ENCODE measurements at regions not wholly inside any gene's neighbourhood (a gene's known extent, or its start where the extent isn't known, plus 50 kb on each side); places are given as distances from the start of the nearest gene placed in this dataset.

DNA sequence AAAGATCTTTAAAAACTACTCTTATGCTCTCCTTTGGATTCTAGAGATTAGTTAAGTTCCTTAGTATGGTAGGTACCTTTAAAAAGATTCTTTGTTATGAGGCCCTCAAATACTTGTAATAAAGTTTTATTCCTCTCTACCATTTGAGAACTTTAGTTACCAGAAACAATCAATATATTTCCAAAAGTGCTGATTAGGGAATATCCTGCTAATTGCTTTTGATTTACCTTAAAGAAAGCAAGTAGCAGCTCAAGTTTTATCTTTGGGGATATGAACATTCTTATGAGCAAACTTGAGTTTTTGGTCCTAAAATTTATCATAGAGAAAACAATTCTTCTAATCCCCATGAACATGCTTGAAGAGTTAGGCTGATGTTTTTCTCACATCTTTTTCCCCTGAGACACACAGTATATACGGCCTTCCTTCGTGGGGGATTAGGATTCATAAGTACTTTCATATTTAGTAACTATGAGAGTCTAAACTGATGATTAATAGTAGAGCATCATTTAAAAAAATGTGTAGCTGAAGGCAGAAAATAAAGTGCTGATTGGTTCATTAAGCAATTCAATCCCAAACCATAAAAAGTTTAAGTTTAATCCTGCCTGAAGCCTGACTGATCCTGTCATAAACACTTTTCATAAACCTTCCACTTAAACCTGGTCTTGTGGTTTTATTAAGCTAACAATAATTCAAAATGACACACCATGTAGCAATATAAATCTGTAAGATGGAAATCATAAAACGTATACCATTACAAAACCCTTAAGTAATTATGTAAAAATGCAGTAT is 380.5 kb upstream of the FBXO33 start:
- Histone ChIP-seq H3K9me2 (replicated peaks; ENCODE audit: low read length) (no peaks in the 10 kb centered on the region), H3F3A (ENCODE audit: low read length, unreplicated experiment) (no peaks in the 10 kb centered on the region), H4K20me1 (ENCODE audit: low read length) (no peaks in the 10 kb centered on the region), H3K9me3 (ENCODE audit: low read length) (no peaks in the 10 kb centered on the region), H3K4me3 (ENCODE audit: low read length) (no peak overlapping the region), H3K9ac (ENCODE audit: low read length) (no peak overlapping the region), H3K27ac (ENCODE audit: low read length) (no peak overlapping the region), H3K36me3 (ENCODE audit: low read depth, low read length) (no peaks in the 10 kb centered on the region), H3K27me3 (ENCODE audit: low read length) (peaks cover 14% of the 10 kb centered on the region; the same call in 1 of the 2 replicates), H3K4me1 (ENCODE audit: insufficient read depth, low read length) (no peaks in the 10 kb centered on the region), H2AFZ (ENCODE audit: low read length) (no peak overlapping the region), H3K79me2 (ENCODE audit: low read length) (no peaks in the 10 kb centered on the region), H3K4me2 (ENCODE audit: low read length) (no peak overlapping the region)
- TF ChIP-seq, protein P1, sequence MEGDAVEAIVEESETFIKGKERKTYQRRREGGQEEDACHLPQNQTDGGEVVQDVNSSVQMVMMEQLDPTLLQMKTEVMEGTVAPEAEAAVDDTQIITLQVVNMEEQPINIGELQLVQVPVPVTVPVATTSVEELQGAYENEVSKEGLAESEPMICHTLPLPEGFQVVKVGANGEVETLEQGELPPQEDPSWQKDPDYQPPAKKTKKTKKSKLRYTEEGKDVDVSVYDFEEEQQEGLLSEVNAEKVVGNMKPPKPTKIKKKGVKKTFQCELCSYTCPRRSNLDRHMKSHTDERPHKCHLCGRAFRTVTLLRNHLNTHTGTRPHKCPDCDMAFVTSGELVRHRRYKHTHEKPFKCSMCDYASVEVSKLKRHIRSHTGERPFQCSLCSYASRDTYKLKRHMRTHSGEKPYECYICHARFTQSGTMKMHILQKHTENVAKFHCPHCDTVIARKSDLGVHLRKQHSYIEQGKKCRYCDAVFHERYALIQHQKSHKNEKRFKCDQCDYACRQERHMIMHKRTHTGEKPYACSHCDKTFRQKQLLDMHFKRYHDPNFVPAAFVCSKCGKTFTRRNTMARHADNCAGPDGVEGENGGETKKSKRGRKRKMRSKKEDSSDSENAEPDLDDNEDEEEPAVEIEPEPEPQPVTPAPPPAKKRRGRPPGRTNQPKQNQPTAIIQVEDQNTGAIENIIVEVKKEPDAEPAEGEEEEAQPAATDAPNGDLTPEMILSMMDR (conservative IDR thresholded peaks at IDR 0.05; ENCODE audit: low read depth, low read length): no peak
- TF ChIP-seq EZH2phosphoT487 (IDR thresholded peaks at IDR 0.05; ENCODE audit: borderline replicate concordance, low read length) (no peak), EZH2 (IDR thresholded peaks at IDR 0.05; ENCODE audit: low read length, unreplicated experiment) (no peak)
- BruUV-seq (replicated peaks): no TSS peak
- intact Hi-C loops (cut with micrococcal nuclease): no loop called here
- ChIA-PET POLR2A (ENCODE audit: unreplicated experiment) (no interaction called here), CTCF (no interaction called here)
- DNase-seq (no peak), ATAC-seq (no peak)

DNA sequence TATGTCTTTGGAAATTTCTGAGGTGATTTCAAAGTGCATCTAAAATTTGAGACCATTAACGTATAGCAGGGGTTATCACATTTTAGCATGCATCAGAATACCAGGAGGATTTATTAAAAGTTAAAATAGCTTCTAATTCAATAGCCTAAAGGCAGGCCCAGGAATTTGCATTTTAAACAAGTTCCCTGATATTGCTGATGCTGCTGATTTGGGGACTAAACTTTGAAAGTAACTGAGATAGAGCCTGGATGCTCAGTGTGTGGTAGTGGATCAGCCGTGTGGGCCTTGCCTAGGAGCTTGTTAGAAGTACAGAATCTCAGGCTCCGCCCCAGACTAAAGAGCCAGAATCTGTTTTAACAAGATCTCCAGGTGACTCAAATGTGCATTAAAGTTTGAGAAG is 375.0 kb upstream of the FBXO33 start:
- no peaks in the 10 kb centered on the region for H3F3A ChIP-seq (ENCODE audit: low read length, unreplicated experiment)
- H3K79me2 ChIP-seq (ENCODE audit: low read length): no peaks in the 10 kb centered on the region
- no peaks in the 10 kb centered on the region for H3K9me3 ChIP-seq (ENCODE audit: low read length)
- no peak overlapping the region for H3K9ac ChIP-seq (ENCODE audit: low read length)
- no peak overlapping the region for H3K4me3 ChIP-seq (ENCODE audit: low read length)
- no TSS peak for BruUV-seq (replicated peaks)
- H3K27me3 ChIP-seq (ENCODE audit: low read length): no peaks in the 10 kb centered on the region
- no peak overlapping the region for H2AFZ ChIP-seq (ENCODE audit: low read length)
- no peaks in the 10 kb centered on the region for H4K20me1 ChIP-seq (ENCODE audit: low read length)
- ATAC-seq (no peak), DNase-seq (no peak)
- H3K4me2 ChIP-seq (ENCODE audit: low read length): no peak overlapping the region
- no peak overlapping the region for H3K27ac ChIP-seq (ENCODE audit: low read length)
- no peaks in the 10 kb centered on the region for H3K4me1 ChIP-seq (ENCODE audit: insufficient read depth, low read length)
- ChIA-PET POLR2A (ENCODE audit: unreplicated experiment) (no interaction called here), CTCF (no interaction called here)
- TF ChIP-seq EZH2 (IDR thresholded peaks at IDR 0.05; ENCODE audit: low read length, unreplicated experiment) (no peak), EZH2phosphoT487 (IDR thresholded peaks at IDR 0.05; ENCODE audit: borderline replicate concordance, low read length) (no peak)
- TF ChIP-seq, protein P1 (conservative IDR thresholded peaks at IDR 0.05; ENCODE audit: low read depth, low read length): no peak
- H3K9me2 ChIP-seq (replicated peaks; ENCODE audit: low read length): no peaks in the 10 kb centered on the region
- intact Hi-C loops (cut with micrococcal nuclease): no loop called here
- H3K36me3 ChIP-seq (ENCODE audit: low read depth, low read length): no peaks in the 10 kb centered on the region

DNA sequence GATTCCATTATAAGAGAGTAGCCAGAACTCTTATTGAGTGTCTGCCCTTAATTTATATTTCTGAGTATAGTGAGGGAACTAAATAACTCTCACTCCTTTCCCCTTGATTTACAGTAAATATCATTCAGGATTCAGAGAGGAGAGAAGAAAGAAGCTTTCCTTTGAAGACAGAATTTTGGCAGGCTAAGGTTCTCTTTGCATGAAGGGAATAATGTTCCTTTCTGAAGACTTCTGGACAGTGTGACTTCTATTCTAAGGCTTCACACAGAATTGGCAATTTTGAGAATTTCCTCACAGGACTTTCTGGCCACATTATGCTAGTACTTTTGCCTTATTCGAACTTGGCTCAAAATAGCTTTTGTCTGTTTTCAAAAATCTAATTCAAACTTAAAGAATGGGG is 352.2 kb upstream of the FBXO33 start:
- ChIA-PET POLR2A (ENCODE audit: unreplicated experiment) (interaction anchor here (0.6 kb wide), 1 partner anchor 72 kb away, joined by 9 read pairs; no protein-coding TSS in a partner anchor), CTCF (no interaction called here)
- no TSS peak for BruUV-seq (replicated peaks)

More for the DNA sequence above, 352.2 kb upstream of the FBXO33 start:
- Histone ChIP-seq H3K9me2 (replicated peaks; ENCODE audit: low read length) (no peaks in the 10 kb centered on the region), H3K79me2 (ENCODE audit: low read length) (no peaks in the 10 kb centered on the region), H3K9ac (ENCODE audit: low read length) (no peak overlapping the region), H3F3A (ENCODE audit: low read length, unreplicated experiment) (no peaks in the 10 kb centered on the region), H3K9me3 (ENCODE audit: low read length) (no peaks in the 10 kb centered on the region), H2AFZ (ENCODE audit: low read length) (no peak overlapping the region), H3K36me3 (ENCODE audit: low read depth, low read length) (no peaks in the 10 kb centered on the region), H3K27me3 (ENCODE audit: low read length) (peaks cover 23% of the 10 kb centered on the region), H3K4me3 (ENCODE audit: low read length) (no peak overlapping the region), H3K27ac (ENCODE audit: low read length) (no peak overlapping the region), H4K20me1 (ENCODE audit: low read length) (no peaks in the 10 kb centered on the region), H3K4me2 (ENCODE audit: low read length) (no peak overlapping the region), H3K4me1 (ENCODE audit: insufficient read depth, low read length) (no peaks in the 10 kb centered on the region)
- intact Hi-C loops (cut with micrococcal nuclease): no loop called here
- DNase-seq (no peak), ATAC-seq (no peak)
- TF ChIP-seq EZH2 (IDR thresholded peaks at IDR 0.05; ENCODE audit: low read length, unreplicated experiment): no peak
- TF ChIP-seq, protein P1 (conservative IDR thresholded peaks at IDR 0.05; ENCODE audit: low read depth, low read length): no peak
- TF ChIP-seq EZH2phosphoT487 (IDR thresholded peaks at IDR 0.05; ENCODE audit: borderline replicate concordance, low read length): no peak
